Peyer's patch (tissue), 4 donors: ENCODE measurements at regions not wholly inside any gene's neighbourhood (a gene's known extent, or its start where the extent isn't known, plus 50 kb on each side); places are given as distances from the start of the nearest gene placed in this dataset.

ENCODE experiments used
- DNase-seq, 3 donors: peaks; one replicate each; pipeline ENCODE4 v3.0.0-alpha.2; 2017 to 2019
- H3K27ac ChIP-seq, 4 donors: fragments of 200-600 bp; sonication (generic); one replicate each; pipeline ENCODE4 v1.5.1; 2016 to 2019
- H3K27me3 ChIP-seq, 2 donors: fragments of 200-600 bp; sonication (generic); one replicate each; pipeline ENCODE4 v1.5.1; 2019
- H3K36me3 ChIP-seq, 3 donors: fragments of 200-600 bp; sonication (generic); one replicate each; pipeline ENCODE4 v1.5.1; 2016 to 2019
- H3K4me1 ChIP-seq, 4 donors: fragments of 200-600 bp; sonication (generic); one replicate each; pipeline ENCODE4 v1.5.1; 2016 to 2019
- H3K4me3 ChIP-seq, 4 donors: fragments of 200-600 bp; sonication (generic); 1 replicate in 3 of 4; 2 replicates in 1 of 4; pipeline ENCODE4 v1.5.1; 2016 to 2019; ENCODE audit warnings: mild to moderate bottlenecking in 1 of 4
- H3K9me3 ChIP-seq, 4 donors: fragments of 200-600 bp; sonication (generic); one replicate each; pipeline ENCODE4 v1.5.1; 2016 to 2019; ENCODE audit warnings: mild to moderate bottlenecking in 1 of 4
- CTCF ChIP-seq, 6 experiments: fragments of 450-650 bp in 4 of 6; fragments of 200-600 bp in 2 of 6; sonication (generic) in 1 of 6; IDR thresholded peaks; one replicate each; pipeline ENCODE4 v1.5.1; 2017 to 2019; ENCODE audit warnings: antibody characterized with exemption in 6 of 6, mild to moderate bottlenecking in 3 of 6, moderate library complexity in 1 of 6
- POLR2A ChIP-seq, 2 donors: fragments of 450-650 bp; IDR thresholded peaks; one replicate each; pipeline ENCODE4 v1.5.1; 2017; ENCODE audit warnings: antibody characterized with exemption in 2 of 2, mild to moderate bottlenecking in 2 of 2, moderate library complexity in 2 of 2

DNA sequence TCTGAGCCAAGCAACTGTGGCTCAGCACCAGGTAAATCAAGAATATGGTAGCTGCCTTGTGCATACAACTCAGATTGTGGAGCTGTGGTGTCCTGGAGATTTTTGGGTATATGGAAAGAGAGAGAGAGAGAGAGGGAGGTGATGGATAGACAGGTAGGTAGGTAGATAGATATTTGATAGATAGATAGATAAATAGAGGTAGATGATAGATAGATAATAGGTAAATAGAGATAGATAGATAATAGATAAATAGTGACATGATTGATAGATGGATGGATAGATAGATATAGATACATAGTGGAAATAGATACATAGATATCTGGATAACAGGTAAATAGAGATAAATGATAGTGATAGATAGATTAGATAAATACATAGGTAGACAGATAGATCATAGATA, 206.3 kb downstream of the KLF6 start:
- Histone ChIP-seq H3K27ac (no peak overlapping the region), H3K4me3 (no peak overlapping the region), H3K27me3 (no peaks in the 10 kb centered on the region), H3K4me1 (no peaks in the 10 kb centered on the region), H3K9me3 (no peaks in the 10 kb centered on the region), H3K36me3 (no peaks in the 10 kb centered on the region)
- TF ChIP-seq CTCF (IDR thresholded peaks at IDR 0.05) (no peak), POLR2A (IDR thresholded peaks at IDR 0.05) (no peak)
- no peak for DNase-seq

- H3K27ac ChIP-seq: no peak overlapping the region
- no peaks in the 10 kb centered on the region for H3K9me3 ChIP-seq
- no peak overlapping the region for H3K4me3 ChIP-seq
- no peak for DNase-seq
- no peak for TF ChIP-seq POLR2A (IDR thresholded peaks at IDR 0.05)
- no peak for TF ChIP-seq CTCF (IDR thresholded peaks at IDR 0.05)
- H3K27me3 ChIP-seq: no peaks in the 10 kb centered on the region
- H3K36me3 ChIP-seq: no peaks in the 10 kb centered on the region
- H3K4me1 ChIP-seq: no peaks in the 10 kb centered on the region
Measured at GRCh38 chr10:3578159-3578558, 206.8 kb downstream of the KLF6 start.

GRCh38 chr10:3574451-3574850, 210.6 kb downstream of the KLF6 start:
- no peaks in the 10 kb centered on the region for H3K9me3 ChIP-seq
- TF ChIP-seq POLR2A (IDR thresholded peaks at IDR 0.05) (no peak), CTCF (IDR thresholded peaks at IDR 0.05) (no peak)
- no peaks in the 10 kb centered on the region for H3K36me3 ChIP-seq
- H3K27ac ChIP-seq: no peak overlapping the region
- H3K27me3 ChIP-seq: no peaks in the 10 kb centered on the region
- no peak overlapping the region for H3K4me3 ChIP-seq
- DNase-seq: no peak
- no peaks in the 10 kb centered on the region for H3K4me1 ChIP-seq

GRCh38 chr10:3573498-3573897, 211.5 kb downstream of the KLF6 start:
- no peaks in the 10 kb centered on the region for H3K27me3 ChIP-seq

GRCh38 chr10:3571310-3571825, 213.6 kb downstream of the KLF6 start:
- Histone ChIP-seq H3K9me3 (no peaks in the 10 kb centered on the region), H3K27ac (no peak overlapping the region), H3K36me3 (no peaks in the 10 kb centered on the region), H3K4me1 (no peaks in the 10 kb centered on the region), H3K27me3 (no peaks in the 10 kb centered on the region), H3K4me3 (no peak overlapping the region)
- TF ChIP-seq POLR2A (IDR thresholded peaks at IDR 0.05): no peak
- TF ChIP-seq CTCF (IDR thresholded peaks at IDR 0.05): no peak
- DNase-seq: no peak

More at GRCh38 chr10:3573498-3573897, 211.5 kb downstream of the KLF6 start:
- Histone ChIP-seq H3K4me1 (no peaks in the 10 kb centered on the region), H3K36me3 (no peaks in the 10 kb centered on the region), H3K4me3 (no peak overlapping the region), H3K9me3 (no peaks in the 10 kb centered on the region), H3K27ac (no peak overlapping the region)
- no peak for TF ChIP-seq POLR2A (IDR thresholded peaks at IDR 0.05)
- no peak for TF ChIP-seq CTCF (IDR thresholded peaks at IDR 0.05)
- DNase-seq: no peak

DNA sequence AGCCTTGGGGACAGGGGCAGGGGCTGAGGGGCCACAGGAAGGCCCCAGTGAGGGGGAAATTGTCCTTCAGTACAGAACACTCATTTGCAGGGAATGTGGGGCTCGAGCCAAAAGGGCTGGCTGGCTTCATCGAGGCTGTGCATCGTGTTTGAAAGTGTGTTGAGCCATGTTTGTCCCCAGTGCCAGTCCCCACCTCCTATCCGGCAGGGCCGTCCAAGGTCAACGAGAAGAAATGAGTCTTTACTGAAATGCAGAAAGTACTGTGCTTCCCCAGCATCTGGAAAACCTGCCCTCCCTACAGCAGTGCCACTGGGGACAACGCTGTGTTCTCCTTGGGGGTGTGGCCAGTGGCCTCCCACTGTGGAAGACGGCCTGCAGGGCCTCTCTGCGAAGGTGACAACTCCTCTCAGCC, 214.1 kb downstream of the KLF6 start:
- Histone ChIP-seq H3K36me3 (no peaks in the 10 kb centered on the region), H3K4me3 (no peak overlapping the region), H3K4me1 (no peaks in the 10 kb centered on the region), H3K27me3 (no peaks in the 10 kb centered on the region), H3K27ac (no peak overlapping the region), H3K9me3 (no peaks in the 10 kb centered on the region)
- no peak for DNase-seq
- no peak for TF ChIP-seq CTCF (IDR thresholded peaks at IDR 0.05)
- TF ChIP-seq POLR2A (IDR thresholded peaks at IDR 0.05): no peak
